ENCODE measurements at regions not wholly inside any gene's neighbourhood (a gene's known extent, or its start where the extent isn't known, plus 50 kb on each side); places are given as distances from the start of the nearest gene placed in this dataset.

DNA sequence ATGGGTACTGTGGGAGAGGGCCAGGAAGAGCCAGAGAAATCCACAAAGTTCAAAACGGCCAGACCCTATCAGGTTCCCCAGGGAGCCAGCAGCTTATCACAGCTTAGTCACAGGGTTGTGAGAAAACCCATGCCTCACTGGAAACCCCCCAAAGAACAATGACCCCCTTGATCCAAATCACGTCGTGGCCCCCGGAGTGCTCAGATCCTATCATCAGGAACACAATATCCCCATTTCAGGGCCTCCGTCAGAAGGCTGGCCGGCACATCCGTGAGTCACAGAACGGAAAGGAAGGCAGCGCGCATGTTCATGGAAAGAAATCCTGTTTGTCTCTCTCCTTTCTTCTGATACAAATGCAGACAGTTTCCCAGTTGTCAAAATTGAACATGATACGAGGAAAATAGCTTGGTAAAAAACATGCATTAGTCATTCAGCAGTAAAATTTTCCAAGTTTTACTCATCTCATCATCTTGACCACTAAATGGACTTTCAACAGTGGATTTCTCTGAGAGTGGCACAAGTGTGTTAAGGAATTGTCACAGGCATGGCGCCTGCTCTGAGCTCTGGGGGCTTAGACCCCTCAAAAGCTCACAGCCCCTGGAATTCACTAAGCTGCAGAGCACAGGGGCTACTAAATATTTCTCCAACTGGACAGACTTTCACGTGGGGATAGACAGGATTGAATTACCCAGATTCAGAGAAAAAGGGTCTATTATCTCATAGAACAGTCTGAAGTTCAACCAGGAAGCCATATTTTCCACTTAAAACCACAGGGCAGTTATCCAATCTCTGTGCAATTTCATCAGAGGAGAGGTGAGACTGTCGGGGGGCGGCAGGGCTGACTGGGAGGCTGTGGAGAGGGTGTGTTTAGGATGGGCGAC lies 124.8 kb downstream of the RIPK4 start:
- no peak overlapping the region for H3K4me3 ChIP-seq (ENCODE audit: low read length)
- no peak overlapping the region for H3K9ac ChIP-seq (ENCODE audit: low read length)
- peaks cover 8% of the 10 kb centered on the region for H3K4me1 ChIP-seq (ENCODE audit: control insufficient read depth, insufficient read depth, low read length)
- no peaks in the 10 kb centered on the region for H3K9me3 ChIP-seq (ENCODE audit: control insufficient read depth, low read length)
- no peaks in the 10 kb centered on the region for H3K36me3 ChIP-seq (ENCODE audit: control insufficient read depth, insufficient read depth, low read length)
- H3K27me3 ChIP-seq (ENCODE audit: control insufficient read depth, insufficient read depth, low read length), result peaks cover 4% of the 10 kb centered on the region

- no peak overlapping the region for H3K4me3 ChIP-seq (ENCODE audit: low read length)
- H3K36me3 ChIP-seq (ENCODE audit: control insufficient read depth, insufficient read depth, low read length), result no peaks in the 10 kb centered on the region
- H3K27me3 ChIP-seq (ENCODE audit: control insufficient read depth, insufficient read depth, low read length), result peaks cover 4% of the 10 kb centered on the region
- H3K9ac ChIP-seq (ENCODE audit: low read length), result no peak overlapping the region
- H3K4me1 ChIP-seq (ENCODE audit: control insufficient read depth, insufficient read depth, low read length), result peaks cover 8% of the 10 kb centered on the region
- no peaks in the 10 kb centered on the region for H3K9me3 ChIP-seq (ENCODE audit: control insufficient read depth, low read length)
Observed at GRCh38 chr21:41641510-41641815, 125.4 kb downstream of the RIPK4 start.

DNA sequence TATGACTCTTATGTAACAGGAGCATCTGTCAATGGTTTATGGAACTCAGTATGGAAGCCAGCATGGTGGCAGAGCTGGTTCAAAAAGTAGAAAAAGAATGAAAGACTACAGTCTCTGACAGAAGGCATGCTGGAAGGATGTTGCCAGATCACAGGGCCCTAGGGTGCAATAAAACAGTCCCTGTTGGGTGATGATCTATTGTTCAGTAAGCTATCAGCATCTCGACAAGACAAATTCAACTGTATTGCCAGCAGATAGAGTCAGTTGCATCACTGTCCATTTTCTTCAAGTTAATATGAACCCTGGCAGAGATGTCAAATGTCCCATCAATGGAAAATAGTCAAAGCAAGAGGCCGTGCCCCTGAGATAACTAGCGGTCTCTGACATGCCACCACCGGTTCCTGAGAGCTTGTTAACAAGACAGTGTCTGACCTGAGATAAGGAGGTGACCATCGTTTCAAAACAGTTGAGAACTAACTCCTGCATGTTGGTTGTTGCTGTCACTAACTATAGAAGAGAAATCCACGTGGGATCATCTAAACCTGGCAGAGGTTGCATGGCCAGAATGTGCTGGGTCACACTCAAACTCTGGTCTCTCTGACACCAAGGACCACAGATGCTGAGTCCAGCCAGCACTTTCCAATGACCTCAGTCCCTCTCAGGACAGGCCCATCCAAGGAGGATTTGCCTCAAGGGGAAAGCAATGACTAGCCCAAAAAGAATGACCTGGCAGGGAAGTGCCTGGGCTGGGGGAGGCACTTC lies 125.9 kb downstream of the RIPK4 start:
- no peaks in the 10 kb centered on the region for H3K36me3 ChIP-seq (ENCODE audit: control insufficient read depth, insufficient read depth, low read length)

DNA sequence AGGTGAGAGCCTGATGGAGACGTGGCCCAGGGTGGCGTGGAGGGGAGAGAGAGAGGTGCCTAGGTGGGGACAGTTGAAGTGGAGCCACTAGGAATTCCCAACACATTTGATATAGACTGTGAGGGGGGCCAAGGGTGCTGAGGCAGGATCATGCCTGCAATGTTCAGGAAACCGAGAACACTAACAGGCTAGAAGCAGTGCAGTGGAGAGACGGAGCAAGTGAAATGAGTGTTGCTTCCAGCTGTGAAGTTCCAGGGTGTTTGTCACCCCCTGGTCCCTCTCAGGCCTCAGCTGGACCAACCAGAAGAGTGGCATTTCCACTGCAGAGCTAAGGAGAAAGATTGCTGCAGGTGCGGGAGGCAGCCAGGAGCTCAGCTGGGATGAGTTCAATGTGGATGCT lies 127.1 kb downstream of the RIPK4 start:
- no peak overlapping the region for H3K9ac ChIP-seq (ENCODE audit: low read length)
- H3K4me3 ChIP-seq (ENCODE audit: low read length), result no peak overlapping the region
- H3K27me3 ChIP-seq (ENCODE audit: control insufficient read depth, insufficient read depth, low read length), result peaks cover 4% of the 10 kb centered on the region

More for the DNA sequence above, 125.9 kb downstream of the RIPK4 start:
- Histone ChIP-seq H3K4me1 (ENCODE audit: control insufficient read depth, insufficient read depth, low read length) (peaks cover 8% of the 10 kb centered on the region), H3K27me3 (ENCODE audit: control insufficient read depth, insufficient read depth, low read length) (peaks cover 4% of the 10 kb centered on the region), H3K9ac (ENCODE audit: low read length) (no peak overlapping the region), H3K4me3 (ENCODE audit: low read length) (no peak overlapping the region), H3K9me3 (ENCODE audit: control insufficient read depth, low read length) (no peaks in the 10 kb centered on the region)

GRCh38 chr21:41639336-41639735 lies 127.5 kb downstream of the RIPK4 start:
- H3K9ac ChIP-seq (ENCODE audit: low read length), result no peak overlapping the region
- no peak overlapping the region for H3K4me3 ChIP-seq (ENCODE audit: low read length)
- peaks cover 4% of the 10 kb centered on the region for H3K27me3 ChIP-seq (ENCODE audit: control insufficient read depth, insufficient read depth, low read length)
- H3K9me3 ChIP-seq (ENCODE audit: control insufficient read depth, low read length), result no peaks in the 10 kb centered on the region
- H3K4me1 ChIP-seq (ENCODE audit: control insufficient read depth, insufficient read depth, low read length), result peaks cover 11% of the 10 kb centered on the region
- no peaks in the 10 kb centered on the region for H3K36me3 ChIP-seq (ENCODE audit: control insufficient read depth, insufficient read depth, low read length)

More for the DNA sequence above, 127.1 kb downstream of the RIPK4 start:
- Histone ChIP-seq H3K4me1 (ENCODE audit: control insufficient read depth, insufficient read depth, low read length) (peaks cover 8% of the 10 kb centered on the region), H3K9me3 (ENCODE audit: control insufficient read depth, low read length) (no peaks in the 10 kb centered on the region), H3K36me3 (ENCODE audit: control insufficient read depth, insufficient read depth, low read length) (no peaks in the 10 kb centered on the region)

- H3K36me3 ChIP-seq (ENCODE audit: control insufficient read depth, insufficient read depth, low read length), result no peaks in the 10 kb centered on the region
- peaks cover 17% of the 10 kb centered on the region for H3K4me1 ChIP-seq (ENCODE audit: control insufficient read depth, insufficient read depth, low read length)
- H3K27me3 ChIP-seq (ENCODE audit: control insufficient read depth, insufficient read depth, low read length), result peaks cover 4% of the 10 kb centered on the region
- H3K4me3 ChIP-seq (ENCODE audit: low read length), result no peak overlapping the region
- H3K9ac ChIP-seq (ENCODE audit: low read length), result no peak overlapping the region
- H3K9me3 ChIP-seq (ENCODE audit: control insufficient read depth, low read length), result no peaks in the 10 kb centered on the region
Observed at GRCh38 chr21:41638201-41638790, 128.6 kb downstream of the RIPK4 start.

- Histone ChIP-seq H3K4me1 (ENCODE audit: control insufficient read depth, insufficient read depth, low read length) (peaks cover 26% of the 10 kb centered on the region), H3K27me3 (ENCODE audit: control insufficient read depth, insufficient read depth, low read length) (peaks cover 4% of the 10 kb centered on the region), H3K36me3 (ENCODE audit: control insufficient read depth, insufficient read depth, low read length) (no peaks in the 10 kb centered on the region), H3K9ac (ENCODE audit: low read length) (no peak overlapping the region), H3K4me3 (ENCODE audit: low read length) (no peak overlapping the region), H3K9me3 (ENCODE audit: control insufficient read depth, low read length) (no peaks in the 10 kb centered on the region)
Observed at GRCh38 chr21:41636636-41637630, 129.0 kb upstream of the TMPRSS2 start.

- H3K36me3 ChIP-seq (ENCODE audit: control insufficient read depth, insufficient read depth, low read length), result no peaks in the 10 kb centered on the region
- peaks cover 24% of the 10 kb centered on the region for H3K4me1 ChIP-seq (ENCODE audit: control insufficient read depth, insufficient read depth, low read length)
- peaks cover 4% of the 10 kb centered on the region for H3K27me3 ChIP-seq (ENCODE audit: control insufficient read depth, insufficient read depth, low read length)
- H3K9ac ChIP-seq (ENCODE audit: low read length), result no peak overlapping the region
- no peak overlapping the region for H3K4me3 ChIP-seq (ENCODE audit: low read length)
- H3K9me3 ChIP-seq (ENCODE audit: control insufficient read depth, low read length), result no peaks in the 10 kb centered on the region
Observed at GRCh38 chr21:41635874-41636273, 127.9 kb upstream of the TMPRSS2 start.

DNA sequence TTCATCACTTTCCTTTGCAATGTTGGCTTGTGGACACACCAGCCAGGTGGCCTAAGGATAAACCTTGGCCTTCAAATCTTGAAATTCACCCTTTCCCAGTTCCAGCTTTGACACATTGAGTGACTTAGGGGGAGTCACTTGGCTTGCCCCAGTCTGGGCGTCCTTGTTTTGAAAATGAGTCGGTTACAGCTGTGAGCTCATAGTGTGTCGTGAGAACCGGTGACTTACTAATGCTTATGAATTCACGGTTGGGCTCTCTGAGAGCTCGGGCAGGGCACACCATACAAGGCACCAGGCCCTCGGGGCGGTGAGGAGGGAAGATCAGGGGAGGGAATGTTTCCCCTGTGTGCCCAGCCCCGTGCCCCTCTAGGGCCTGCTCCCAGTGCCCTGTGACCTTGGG lies 126.9 kb upstream of the TMPRSS2 start:
- H3K9me3 ChIP-seq (ENCODE audit: control insufficient read depth, low read length), result no peaks in the 10 kb centered on the region
- H3K27me3 ChIP-seq (ENCODE audit: control insufficient read depth, insufficient read depth, low read length), result peaks cover 4% of the 10 kb centered on the region
- peaks cover 24% of the 10 kb centered on the region for H3K4me1 ChIP-seq (ENCODE audit: control insufficient read depth, insufficient read depth, low read length)
- no peak overlapping the region for H3K9ac ChIP-seq (ENCODE audit: low read length)
- no peak overlapping the region for H3K4me3 ChIP-seq (ENCODE audit: low read length)
- no peaks in the 10 kb centered on the region for H3K36me3 ChIP-seq (ENCODE audit: control insufficient read depth, insufficient read depth, low read length)

DNA sequence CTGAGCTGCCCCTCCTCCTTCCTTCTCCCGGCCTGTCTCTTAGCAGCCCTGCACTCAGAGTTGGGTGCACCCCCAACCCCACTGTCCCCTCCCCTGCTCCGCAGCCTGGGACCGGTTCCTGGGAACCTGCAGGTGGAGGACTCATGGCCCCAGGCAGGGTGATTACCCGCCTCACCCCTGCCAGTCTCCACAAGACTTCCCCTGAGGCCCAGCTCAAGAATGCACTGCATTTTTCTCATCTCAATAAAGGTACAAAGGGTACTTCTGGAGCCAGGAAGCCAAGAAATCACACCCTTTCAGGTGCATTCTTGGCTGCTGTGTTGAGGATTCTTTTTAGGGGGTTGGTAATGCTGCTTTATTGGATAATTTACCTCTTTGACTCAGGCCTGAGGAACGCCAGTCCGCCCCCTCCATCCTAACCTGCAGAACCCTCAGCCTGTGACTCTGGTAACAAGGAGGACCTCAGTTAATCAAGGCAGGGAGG lies 126.3 kb upstream of the TMPRSS2 start:
- H3K4me1 ChIP-seq (ENCODE audit: control insufficient read depth, insufficient read depth, low read length), result peaks cover 24% of the 10 kb centered on the region
- no peaks in the 10 kb centered on the region for H3K36me3 ChIP-seq (ENCODE audit: control insufficient read depth, insufficient read depth, low read length)
- no peaks in the 10 kb centered on the region for H3K9me3 ChIP-seq (ENCODE audit: control insufficient read depth, low read length)
- H3K9ac ChIP-seq (ENCODE audit: low read length), result no peak overlapping the region
- no peak overlapping the region for H3K4me3 ChIP-seq (ENCODE audit: low read length)
- H3K27me3 ChIP-seq (ENCODE audit: control insufficient read depth, insufficient read depth, low read length), result no peaks in the 10 kb centered on the region

DNA sequence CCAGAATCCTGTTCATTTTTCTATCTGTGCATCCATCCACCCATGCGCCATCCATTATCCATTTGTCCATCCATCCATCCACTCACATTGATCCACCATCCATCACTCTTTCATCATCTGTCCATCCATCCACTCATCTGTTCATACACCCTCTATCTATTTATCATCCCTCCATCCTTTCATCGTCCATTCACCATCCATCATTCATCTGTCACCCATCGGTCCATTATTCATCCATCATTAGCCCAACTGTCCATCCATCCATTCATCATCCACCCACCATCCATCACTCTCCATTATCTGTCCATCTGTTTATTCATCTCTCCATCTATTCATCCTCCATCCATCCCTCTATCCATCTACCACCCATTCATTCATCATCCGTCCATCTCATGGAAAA lies 125.7 kb upstream of the TMPRSS2 start:
- no peaks in the 10 kb centered on the region for H3K9me3 ChIP-seq (ENCODE audit: control insufficient read depth, low read length)
- H3K36me3 ChIP-seq (ENCODE audit: control insufficient read depth, insufficient read depth, low read length), result no peaks in the 10 kb centered on the region
- no peaks in the 10 kb centered on the region for H3K27me3 ChIP-seq (ENCODE audit: control insufficient read depth, insufficient read depth, low read length)
- H3K9ac ChIP-seq (ENCODE audit: low read length), result no peak overlapping the region
- H3K4me1 ChIP-seq (ENCODE audit: control insufficient read depth, insufficient read depth, low read length), result peaks cover 24% of the 10 kb centered on the region
- H3K4me3 ChIP-seq (ENCODE audit: low read length), result no peak overlapping the region

Measured in mucosa of stomach (tissue), 1 donor.